ENCODE measurements at regions not wholly inside any gene's neighbourhood (a gene's known extent, or its start where the extent isn't known, plus 50 kb on each side); places are given as distances from the start of the nearest gene placed in this dataset.

DNA sequence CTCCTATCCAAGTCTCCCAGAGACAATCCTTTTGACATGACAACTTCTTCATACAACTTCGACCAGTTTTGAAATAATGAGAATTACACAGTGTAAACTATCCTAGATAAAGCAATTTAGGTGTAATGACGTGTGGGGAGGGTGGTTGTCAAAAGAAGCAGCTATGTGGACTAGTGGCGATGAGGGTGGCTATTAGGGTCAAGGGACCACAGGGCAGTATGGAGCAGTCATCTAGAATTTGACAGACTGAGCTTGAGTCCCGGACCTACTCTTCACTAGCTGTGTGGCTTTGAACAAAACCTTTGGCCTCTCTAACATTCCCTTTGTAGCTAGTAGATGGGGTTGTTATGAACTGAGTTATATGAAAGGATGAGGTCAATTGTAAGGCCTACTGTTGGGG is 247.1 kb downstream of the HAPSTR1 start:
- Histone ChIP-seq H3K4me1 (ENCODE audit: control insufficient read depth in 5 of 5, insufficient read depth in 5 of 5, low read length in 5 of 5) (peaks cover 0 to 9% (median 0%) of the 10 kb centered on the region in 5 donors), H3K27ac (ENCODE audit: low read depth in 1 of 2, low read length in 1 of 2) (no peak overlapping the region), H3K9ac (ENCODE audit: insufficient read depth in 1 of 2, low read length in 2 of 2) (no peak overlapping the region), H3K36me3 (ENCODE audit: control insufficient read depth in 4 of 4, insufficient read depth in 4 of 4, low read length in 4 of 4) (no peaks in the 10 kb centered on the region), H3K27me3 (ENCODE audit: control insufficient read depth in 3 of 3, insufficient read depth in 3 of 3, low read length in 2 of 3) (no peaks in the 10 kb centered on the region), H3K9me3 (ENCODE audit: control insufficient read depth in 4 of 4, insufficient read depth in 3 of 4, low read length in 3 of 4) (no peaks in the 10 kb centered on the region), H3K4me3 (no peak overlapping the region)
- 81 to 84% methylated on average over 4 of the region's 4 CpGs for WGBS, 2 donors
- no peak for ATAC-seq (ENCODE audit: insufficient read depth, low FRiP score)
- no peak for DNase-seq
- TF ChIP-seq CTCF (IDR thresholded peaks at IDR 0.05; ENCODE audit: control extremely low read depth, extremely low read depth): no peak

DNA sequence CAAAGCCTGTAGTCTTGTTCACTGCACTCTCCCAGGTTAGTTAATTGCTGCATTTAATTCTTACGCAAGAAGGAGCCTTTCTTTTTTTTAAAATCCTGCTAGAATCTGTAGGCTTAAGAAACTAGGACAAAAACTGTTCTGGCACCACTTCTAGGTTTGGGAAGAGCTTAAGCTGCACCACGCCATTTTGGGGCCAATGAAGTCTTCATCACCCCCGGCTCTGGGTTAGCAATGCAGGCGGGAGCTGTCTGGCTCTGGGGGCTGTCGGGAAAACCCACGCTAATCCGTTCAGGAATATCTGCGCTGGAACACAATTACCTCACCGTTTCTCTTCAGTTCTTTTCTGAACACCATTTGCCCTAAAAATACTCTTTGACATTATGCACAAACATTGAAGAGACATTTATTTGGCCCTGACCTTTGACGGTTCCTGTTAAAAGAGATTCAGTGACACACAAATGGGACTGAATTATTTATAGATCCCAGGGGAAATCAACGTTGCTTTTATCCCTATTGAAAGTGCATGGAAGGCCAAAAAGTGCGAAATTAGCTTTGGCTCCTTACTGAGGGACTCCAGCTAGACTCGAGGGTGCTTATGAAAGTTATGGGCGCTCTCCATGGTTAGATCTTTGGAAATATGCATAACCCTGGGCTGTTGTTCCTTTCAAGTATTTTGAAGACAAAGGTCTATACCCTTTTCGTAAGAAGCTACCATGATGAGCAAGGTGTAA is 249.2 kb downstream of the HAPSTR1 start:
- WGBS, 2 donors: 70 to 79% methylated on average over 15 of the region's 15 CpGs
- ATAC-seq (ENCODE audit: insufficient read depth, low FRiP score): no peak

DNA sequence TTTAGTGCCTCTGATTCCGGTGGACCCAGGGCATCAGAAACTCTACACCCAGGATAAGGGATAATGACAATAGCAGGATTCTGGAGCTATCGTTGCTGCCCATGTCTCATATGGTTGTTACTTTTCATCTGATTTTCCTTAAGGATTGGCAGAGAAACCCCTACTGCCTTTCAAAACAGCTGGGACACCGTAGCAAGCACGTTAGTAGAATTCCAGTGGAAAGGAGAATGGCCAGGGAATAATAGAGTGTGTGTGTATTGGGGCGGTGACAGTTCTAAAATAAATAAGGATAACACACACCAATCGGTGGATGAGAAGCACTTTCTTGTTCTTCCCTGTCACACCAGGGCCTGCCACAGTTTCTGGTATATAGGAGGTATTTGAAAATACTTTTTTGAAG is 251.8 kb downstream of the HAPSTR1 start:
- H3K9ac ChIP-seq (ENCODE audit: insufficient read depth in 1 of 2, low read length in 2 of 2): no peak overlapping the region
- WGBS, 2 donors: 50 to 70% methylated on average over 6 of the region's 6 CpGs
- H3K4me3 ChIP-seq: no peak overlapping the region
- H3K9me3 ChIP-seq (ENCODE audit: control insufficient read depth in 4 of 4, insufficient read depth in 3 of 4, low read length in 3 of 4): peaks cover 0 to under 1% (median 0%) of the 10 kb centered on the region in 4 donors
- ATAC-seq (ENCODE audit: insufficient read depth, low FRiP score) (no peak), DNase-seq (peak; percentile 16 to 69 (median 57))
- no peaks in the 10 kb centered on the region for H3K27me3 ChIP-seq (ENCODE audit: control insufficient read depth in 3 of 3, insufficient read depth in 3 of 3, low read length in 2 of 3)
- no peak for TF ChIP-seq CTCF (IDR thresholded peaks at IDR 0.05; ENCODE audit: control extremely low read depth, extremely low read depth)
- H3K36me3 ChIP-seq (ENCODE audit: control insufficient read depth in 4 of 4, insufficient read depth in 4 of 4, low read length in 4 of 4): no peaks in the 10 kb centered on the region
- no peak overlapping the region for H3K27ac ChIP-seq (ENCODE audit: low read depth in 1 of 2, low read length in 1 of 2)
- H3K4me1 ChIP-seq (ENCODE audit: control insufficient read depth in 5 of 5, insufficient read depth in 5 of 5, low read length in 5 of 5): peaks cover 0 to 9% (median 0%) of the 10 kb centered on the region in 5 donors

More for the DNA sequence above, 249.2 kb downstream of the HAPSTR1 start:
- H3K27ac ChIP-seq (ENCODE audit: low read depth in 1 of 2, low read length in 1 of 2): no peak overlapping the region
- H3K27me3 ChIP-seq (ENCODE audit: control insufficient read depth in 3 of 3, insufficient read depth in 3 of 3, low read length in 2 of 3): no peaks in the 10 kb centered on the region
- no peak for TF ChIP-seq CTCF (IDR thresholded peaks at IDR 0.05; ENCODE audit: control extremely low read depth, extremely low read depth)
- peaks cover 0 to 9% (median 0%) of the 10 kb centered on the region in 5 donors for H3K4me1 ChIP-seq (ENCODE audit: control insufficient read depth in 5 of 5, insufficient read depth in 5 of 5, low read length in 5 of 5)
- no peak overlapping the region for H3K4me3 ChIP-seq
- no peak overlapping the region for H3K9ac ChIP-seq (ENCODE audit: insufficient read depth in 1 of 2, low read length in 2 of 2)
- DNase-seq: no peak
- H3K9me3 ChIP-seq (ENCODE audit: control insufficient read depth in 4 of 4, insufficient read depth in 3 of 4, low read length in 3 of 4): no peaks in the 10 kb centered on the region
- no peaks in the 10 kb centered on the region for H3K36me3 ChIP-seq (ENCODE audit: control insufficient read depth in 4 of 4, insufficient read depth in 4 of 4, low read length in 4 of 4)
